ENCODE measurements at regions not wholly inside any gene's neighbourhood (a gene's known extent, or its start where the extent isn't known, plus 50 kb on each side); places are given as distances from the start of the nearest gene placed in this dataset.

DNA sequence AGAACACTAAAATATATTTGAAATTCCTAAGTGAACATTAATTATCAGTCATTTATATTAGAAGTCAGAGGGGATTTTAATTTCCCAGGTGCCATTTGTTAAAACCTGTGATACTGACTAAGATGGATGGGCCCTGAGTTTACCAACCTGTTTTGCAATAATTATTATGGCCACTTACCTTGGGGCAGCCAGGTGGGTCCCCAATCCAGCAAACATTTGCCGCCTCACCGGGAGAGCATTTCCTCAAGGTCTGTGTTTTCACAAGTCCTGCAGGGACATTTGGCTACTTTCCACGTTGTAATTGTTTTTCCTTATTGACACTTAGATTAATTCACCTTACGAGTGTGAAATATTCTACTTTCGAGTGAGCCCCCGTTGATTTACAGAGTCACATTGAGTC, 251.2 kb upstream of the PPP2R2D start:
- H3K4me3 ChIP-seq (ENCODE audit: low read depth, low read length): no peak overlapping the region
- no peak for DNase-seq (ENCODE audit: low read depth)
- TF ChIP-seq, protein P1, sequence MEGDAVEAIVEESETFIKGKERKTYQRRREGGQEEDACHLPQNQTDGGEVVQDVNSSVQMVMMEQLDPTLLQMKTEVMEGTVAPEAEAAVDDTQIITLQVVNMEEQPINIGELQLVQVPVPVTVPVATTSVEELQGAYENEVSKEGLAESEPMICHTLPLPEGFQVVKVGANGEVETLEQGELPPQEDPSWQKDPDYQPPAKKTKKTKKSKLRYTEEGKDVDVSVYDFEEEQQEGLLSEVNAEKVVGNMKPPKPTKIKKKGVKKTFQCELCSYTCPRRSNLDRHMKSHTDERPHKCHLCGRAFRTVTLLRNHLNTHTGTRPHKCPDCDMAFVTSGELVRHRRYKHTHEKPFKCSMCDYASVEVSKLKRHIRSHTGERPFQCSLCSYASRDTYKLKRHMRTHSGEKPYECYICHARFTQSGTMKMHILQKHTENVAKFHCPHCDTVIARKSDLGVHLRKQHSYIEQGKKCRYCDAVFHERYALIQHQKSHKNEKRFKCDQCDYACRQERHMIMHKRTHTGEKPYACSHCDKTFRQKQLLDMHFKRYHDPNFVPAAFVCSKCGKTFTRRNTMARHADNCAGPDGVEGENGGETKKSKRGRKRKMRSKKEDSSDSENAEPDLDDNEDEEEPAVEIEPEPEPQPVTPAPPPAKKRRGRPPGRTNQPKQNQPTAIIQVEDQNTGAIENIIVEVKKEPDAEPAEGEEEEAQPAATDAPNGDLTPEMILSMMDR (IDR thresholded peaks at IDR 0.05; ENCODE audit: insufficient read depth, low read depth, low read length): no peak

- H3K4me3 ChIP-seq (ENCODE audit: low read depth, low read length): no peak overlapping the region
- no peak for DNase-seq (ENCODE audit: low read depth)
- TF ChIP-seq, protein P1 (IDR thresholded peaks at IDR 0.05; ENCODE audit: insufficient read depth, low read depth, low read length): no peak
Observed at GRCh38 chr10:131650169-131650705, 250.6 kb upstream of the PPP2R2D start.

DNA sequence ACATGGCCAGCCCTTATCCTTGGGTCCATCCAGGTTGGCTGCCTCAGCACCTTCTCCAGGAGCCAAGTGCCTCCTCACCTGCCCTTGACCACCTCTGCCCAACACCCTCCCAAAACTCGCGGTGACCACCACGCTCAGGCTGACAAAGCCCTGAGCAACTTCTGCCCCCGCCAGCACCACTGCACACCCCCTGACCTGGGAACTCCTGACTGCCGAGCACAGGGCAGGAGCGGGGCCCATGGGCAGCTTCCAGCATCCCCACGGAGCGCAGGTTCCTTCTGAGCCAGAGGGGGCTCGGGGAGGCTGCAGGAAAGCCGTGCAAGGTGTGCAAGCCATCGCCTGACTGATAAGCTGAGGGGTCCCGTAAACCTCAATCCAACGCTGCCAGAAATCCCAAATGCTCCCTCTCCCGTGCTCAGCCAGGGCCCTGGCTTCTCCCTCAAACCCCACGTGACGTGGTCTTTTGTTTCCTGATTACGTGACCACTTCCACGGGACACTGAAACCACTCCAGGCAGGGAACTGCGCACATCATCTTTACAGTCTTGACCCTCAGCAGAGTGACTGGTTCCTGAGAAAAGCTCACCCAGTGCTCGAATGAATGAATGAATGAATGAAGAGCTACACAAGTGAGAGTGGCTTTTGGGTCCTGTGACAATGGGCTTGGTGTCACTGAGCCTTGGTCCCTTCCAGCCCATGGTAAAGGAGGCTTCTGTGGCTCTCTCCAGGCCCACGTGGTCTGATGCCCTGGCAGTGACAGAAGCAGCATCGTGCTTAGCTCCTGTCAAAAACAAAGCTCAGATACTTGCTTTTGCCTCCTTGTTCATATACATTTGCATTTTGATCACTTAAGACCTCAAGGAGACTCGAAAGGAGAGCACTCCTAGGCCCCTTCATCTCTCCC, 249.8 kb upstream of the PPP2R2D start:
- TF ChIP-seq, protein P1 (IDR thresholded peaks at IDR 0.05; ENCODE audit: insufficient read depth, low read depth, low read length): no peak
- no peak for DNase-seq (ENCODE audit: low read depth)
- H3K4me3 ChIP-seq (ENCODE audit: low read depth, low read length): no peak overlapping the region

GRCh38 chr10:131651674-131652437, 249.0 kb upstream of the PPP2R2D start:
- TF ChIP-seq, protein P1 (IDR thresholded peaks at IDR 0.05; ENCODE audit: insufficient read depth, low read depth, low read length): no peak
- no peak for DNase-seq (ENCODE audit: low read depth)

DNA sequence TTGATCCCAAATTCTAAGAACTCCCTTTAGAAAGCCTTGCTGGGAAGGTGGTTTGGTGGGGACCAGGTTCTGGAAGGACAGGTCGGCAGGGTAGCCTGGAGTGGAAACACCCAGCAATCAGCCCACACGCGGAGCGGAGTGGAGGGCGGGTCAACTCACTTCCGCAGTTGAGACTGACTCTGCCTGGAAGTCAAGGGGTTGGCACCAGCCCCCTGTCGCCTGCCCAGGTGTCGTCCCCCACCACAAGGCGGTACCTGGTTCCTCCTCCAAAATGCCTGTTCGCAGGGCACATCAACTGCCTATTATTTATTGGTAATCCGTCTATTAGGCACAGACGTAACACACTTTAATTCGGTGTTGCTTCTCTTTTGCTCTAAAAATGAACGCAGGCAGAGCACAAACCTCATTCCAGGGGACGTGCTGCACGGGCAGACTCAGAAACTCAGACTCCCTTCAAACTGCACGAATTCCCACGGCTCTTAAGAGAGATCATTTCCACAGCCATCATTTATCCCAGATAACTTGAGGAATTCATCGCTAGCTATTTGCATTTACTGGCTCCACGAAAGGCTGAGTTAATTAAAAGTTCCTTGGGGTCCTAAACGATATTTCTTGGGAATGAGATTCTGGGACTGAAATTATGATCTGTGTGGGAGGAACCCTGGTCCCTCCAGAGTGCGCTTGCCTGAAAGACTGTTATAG, 248.2 kb upstream of the PPP2R2D start:
- no peak overlapping the region for H3K4me3 ChIP-seq (ENCODE audit: low read depth, low read length)
- DNase-seq (ENCODE audit: low read depth): no peak
- TF ChIP-seq, protein P1 (IDR thresholded peaks at IDR 0.05; ENCODE audit: insufficient read depth, low read depth, low read length): no peak

More at GRCh38 chr10:131651674-131652437, 249.0 kb upstream of the PPP2R2D start:
- no peak overlapping the region for H3K4me3 ChIP-seq (ENCODE audit: low read depth, low read length)

- no peak for DNase-seq (ENCODE audit: low read depth)
- TF ChIP-seq, protein P1 (IDR thresholded peaks at IDR 0.05; ENCODE audit: insufficient read depth, low read depth, low read length): no peak
Observed at GRCh38 chr10:131653140-131653539, 247.7 kb upstream of the PPP2R2D start.

More at GRCh38 chr10:131653140-131653539, 247.7 kb upstream of the PPP2R2D start:
- H3K4me3 ChIP-seq (ENCODE audit: low read depth, low read length): no peak overlapping the region

All from fibroblast of villous mesenchyme (primary cell).